CD14-positive monocyte (primary cell): ENCODE measurements at regions not wholly inside any gene's neighbourhood (a gene's known extent, or its start where the extent isn't known, plus 50 kb on each side); places are given as distances from the start of the nearest gene placed in this dataset.

ENCODE experiments used
- DNase-seq, 3 donors: peaks; one replicate each; pipeline ENCODE4 v3.0.0-alpha.2; 2011 to 2022
- H2AFZ ChIP-seq: 2 replicates; pipeline ENCODE4 v1.6.0; 2012; ENCODE audit warnings: mild to moderate bottlenecking, low read depth, low read length, inconsistent platforms; ENCODE audit not compliant: insufficient read depth, poor library complexity, severe bottlenecking
- H3K27ac ChIP-seq, 2 donors: 1 replicate in 1 of 2; 2 replicates in 1 of 2; pipeline ENCODE4 v1.5.1; 2012 to 2013; ENCODE audit warnings: low read length in 2 of 2, control low read depth in 1 of 2, inconsistent platforms in 1 of 2, low read depth in 1 of 2, mild to moderate bottlenecking in 1 of 2
- H3K27me3 ChIP-seq, 2 donors: one replicate each; pipeline versions ENCODE4 v1.6.0 to v1.6.1; 2011 to 2013; ENCODE audit warnings: low read length in 2 of 2; ENCODE audit not compliant: control insufficient read depth in 2 of 2, insufficient read depth in 2 of 2
- H3K36me3 ChIP-seq, 2 donors: replicated peaks in 1 of 2; 1 replicate in 1 of 2; 2 replicates in 1 of 2; pipeline versions ENCODE4 v1.5.1 to v1.6.1; 2012 to 2013; ENCODE audit warnings: low read length in 2 of 2, control low read depth in 1 of 2, inconsistent platforms in 1 of 2, mild to moderate bottlenecking in 1 of 2; ENCODE audit not compliant: insufficient read depth in 2 of 2, control insufficient read depth in 1 of 2
- H3K4me1 ChIP-seq, 2 donors: 1 replicate in 1 of 2; 2 replicates in 1 of 2; pipeline versions ENCODE4 v1.5.1 to v1.6.1; 2012 to 2013; ENCODE audit warnings: low read length in 2 of 2, control low read depth in 1 of 2, inconsistent platforms in 1 of 2, mild to moderate bottlenecking in 1 of 2, moderate library complexity in 1 of 2; ENCODE audit not compliant: insufficient read depth in 2 of 2, control insufficient read depth in 1 of 2
- H3K4me2 ChIP-seq: replicated peaks from 2 replicates; pipeline ENCODE3; 2012; ENCODE audit warnings: low read length, moderate library complexity, mild to moderate bottlenecking; ENCODE audit not compliant: poor library complexity, severe bottlenecking; ENCODE audit errors: extremely low read depth
- H3K4me3 ChIP-seq, 3 experiments: fragments of 200-600 bp in 1 of 3; sonication (generic) in 1 of 3; replicated peaks in 1 of 3; 1 replicate in 2 of 3; 2 replicates in 1 of 3; pipeline ENCODE4 v1.5.1; 2011 to 2013; ENCODE audit warnings: low read length in 3 of 3, mild to moderate bottlenecking in 3 of 3, control low read depth in 2 of 3, low read depth in 2 of 3, inconsistent platforms in 1 of 3, moderate library complexity in 1 of 3
- H3K79me2 ChIP-seq: 2 replicates; pipeline ENCODE4 v1.6.0; 2012; ENCODE audit warnings: mild to moderate bottlenecking, control low read depth, inconsistent platforms, low read length, moderate library complexity; ENCODE audit not compliant: insufficient read depth
- H3K9ac ChIP-seq: 2 replicates; pipeline ENCODE4 v1.6.0; 2017; ENCODE audit warnings: low read length, mild to moderate bottlenecking; ENCODE audit not compliant: insufficient read depth, poor library complexity, severe bottlenecking
- H3K9me3 ChIP-seq, 2 donors: replicated peaks in 1 of 2; 1 replicate in 1 of 2; 2 replicates in 1 of 2; pipeline versions ENCODE4 v1.5.1 to v1.6.1; 2012 to 2013; ENCODE audit warnings: low read length in 2 of 2, control low read depth in 1 of 2; ENCODE audit not compliant: control insufficient read depth in 1 of 2, insufficient read depth in 1 of 2
- H4K20me1 ChIP-seq: 2 replicates; pipeline ENCODE4 v1.6.0; 2012; ENCODE audit warnings: mild to moderate bottlenecking, low read length, control low read depth, moderate library complexity; ENCODE audit not compliant: insufficient read depth
- H3K27ac Mint-ChIP-seq, 7 donors: one replicate each; pipeline ENCODE4 v1.8.0; 2020; ENCODE audit warnings: mild to moderate bottlenecking in 7 of 7, mixed read lengths in 7 of 7, moderate library complexity in 6 of 7, inconsistent platforms in 2 of 7
- H3K27me3 Mint-ChIP-seq, 3 donors: one replicate each; pipeline ENCODE4 v1.8.0; 2021 to 2022; ENCODE audit warnings: low read depth in 3 of 3, mild to moderate bottlenecking in 3 of 3, mixed read lengths in 3 of 3, moderate library complexity in 3 of 3, inconsistent platforms in 1 of 3
- H3K36me3 Mint-ChIP-seq, 2 donors: one replicate each; pipeline ENCODE4 v1.8.0; 2020; ENCODE audit warnings: mixed read lengths in 2 of 2, inconsistent platforms in 1 of 2, mild to moderate bottlenecking in 1 of 2
- H3K4me1 Mint-ChIP-seq: one replicate; pipeline ENCODE4 v1.8.0; 2020; ENCODE audit warnings: mild to moderate bottlenecking, mixed read lengths
- H3K4me3 Mint-ChIP-seq, 2 donors: one replicate each; pipeline ENCODE4 v1.8.0; 2020; ENCODE audit warnings: mild to moderate bottlenecking in 2 of 2, mixed read lengths in 2 of 2, moderate library complexity in 1 of 2
- H3K9me3 Mint-ChIP-seq, 7 donors: one replicate each; pipeline ENCODE4 v1.8.0; 2020 to 2022; ENCODE audit warnings: mixed read lengths in 7 of 7, mild to moderate bottlenecking in 6 of 7, moderate library complexity in 6 of 7, inconsistent platforms in 2 of 7
- CTCF ChIP-seq: fragments of 200-600 bp; IDR thresholded peaks from one replicate; pipeline ENCODE4 v1.8.0; 2022; ENCODE audit warnings: antibody characterized with exemption, mild to moderate bottlenecking
- WGBS: methylation state at CpG from one replicate; pipeline ENCODE4 v1.1.5; 2013; ENCODE audit warnings: missing lambda C conversion rate; ENCODE audit not compliant: insufficient coverage; 5-methylcytosine and 5-hydroxymethylcytosine counted together
- intact Hi-C, 2 donors: fragments of 100-400 bp; cut with micrococcal nuclease; formaldehyde crosslinking; loops; one replicate each; pipeline versions ENCODE4 v1.15.0 to v1.15.1; 2023

GRCh38 chr10:108784534-108784933 lies 1138.8 kb downstream of the XPNPEP1 start:
- Histone ChIP-seq H3K4me1 (no peaks in the 10 kb centered on the region), H3K27ac (no peak overlapping the region), H3K4me2 (no peak overlapping the region), H3K9me3 (peaks cover 11 to 13% of the 10 kb centered on the region in 2 donors), H3K36me3 (no peaks in the 10 kb centered on the region), H2AFZ (no peak overlapping the region), H3K4me3 (no peak overlapping the region), H3K79me2 (no peaks in the 10 kb centered on the region), H3K27me3 (no peaks in the 10 kb centered on the region), H3K9ac (no peak overlapping the region), H4K20me1 (no peaks in the 10 kb centered on the region)
- peaks cover 3 to 18% (median 5%) of the 10 kb centered on the region in 7 donors for H3K9me3 Mint-ChIP-seq
- no peak for TF ChIP-seq CTCF
- no peak overlapping the region for H3K27ac Mint-ChIP-seq
- H3K4me1 Mint-ChIP-seq = no peaks in the 10 kb centered on the region
- DNase-seq = no peak
- no peak overlapping the region for H3K4me3 Mint-ChIP-seq
- intact Hi-C loops = no loop called here
- no peaks in the 10 kb centered on the region for H3K27me3 Mint-ChIP-seq
- 84% methylated on average over 3 of the region's 5 CpGs for WGBS
- no peaks in the 10 kb centered on the region for H3K36me3 Mint-ChIP-seq

GRCh38 chr10:108783897-108784296 lies 1139.4 kb downstream of the XPNPEP1 start:
- WGBS = no CpG with 5 or more reads among the region's 1 CpG
- Histone ChIP-seq H3K4me1 (no peaks in the 10 kb centered on the region), H4K20me1 (no peaks in the 10 kb centered on the region), H3K27ac (no peak overlapping the region), H3K9ac (no peak overlapping the region), H3K9me3 (peaks cover 11 to 13% of the 10 kb centered on the region in 2 donors), H3K27me3 (no peaks in the 10 kb centered on the region), H3K4me2 (no peak overlapping the region), H2AFZ (no peak overlapping the region), H3K36me3 (no peaks in the 10 kb centered on the region), H3K79me2 (no peaks in the 10 kb centered on the region), H3K4me3 (no peak overlapping the region)
- intact Hi-C loops = no loop called here
- Mint-ChIP-seq H3K36me3 (no peaks in the 10 kb centered on the region), H3K27me3 (no peaks in the 10 kb centered on the region), H3K9me3 (peaks cover 3 to 18% (median 5%) of the 10 kb centered on the region in 7 donors), H3K27ac (no peak overlapping the region), H3K4me3 (no peak overlapping the region), H3K4me1 (no peaks in the 10 kb centered on the region)
- no peak for TF ChIP-seq CTCF
- no peak for DNase-seq
